Psoas muscle (tissue), 7 donors: ENCODE measurements at regions not wholly inside any gene's neighbourhood (a gene's known extent, or its start where the extent isn't known, plus 50 kb on each side); places are given as distances from the start of the nearest gene placed in this dataset.

Experiments
- ATAC-seq, 4 donors: fragments of 200-7000 bp; cut with Tn5 transposase; one replicate each; pipeline ENCODE4 v1.9.1; 2020; ENCODE audit warnings: moderate library complexity in 3 of 4, mild to moderate bottlenecking in 2 of 4
- DNase-seq, 2 donors: peaks; one replicate each; pipeline ENCODE4 v3.0.0-alpha.2; 2020
- H3K27ac ChIP-seq: fragments of 200-600 bp; one replicate; pipeline ENCODE4 v1.8.0; 2022
- H3K27me3 ChIP-seq, 3 donors: fragments of 200-600 bp in 1 of 3; one replicate each; pipeline versions ENCODE4 v1.6.1 to v1.8.0; 2013 to 2022; ENCODE audit warnings: low read length in 2 of 3, mild to moderate bottlenecking in 2 of 3, moderate library complexity in 1 of 3; ENCODE audit not compliant: insufficient read depth in 3 of 3
- H3K36me3 ChIP-seq, 2 donors: fragments of 200-600 bp in 1 of 2; one replicate each; pipeline versions ENCODE4 v1.6.1 to v1.8.0; 2013 to 2022; ENCODE audit warnings: low read depth in 1 of 2, mild to moderate bottlenecking in 1 of 2, moderate library complexity in 1 of 2; ENCODE audit not compliant: insufficient read depth in 1 of 2
- H3K4me1 ChIP-seq: fragments of 200-600 bp; one replicate; pipeline ENCODE4 v1.8.0; 2022
- H3K4me3 ChIP-seq: fragments of 200-600 bp; one replicate; pipeline ENCODE4 v1.8.0; 2022; ENCODE audit warnings: mild to moderate bottlenecking
- H3K9me3 ChIP-seq: fragments of 200-600 bp; one replicate; pipeline ENCODE4 v1.8.0; 2022
- CTCF ChIP-seq: fragments of 200-600 bp; IDR thresholded peaks from one replicate; pipeline ENCODE4 v1.8.0; 2022; ENCODE audit warnings: antibody characterized with exemption
- WGBS, 3 donors: extraction: QIAGEN DNeasy Blood & Tissue Kit; methylation state at CpG; one replicate each; pipeline versions ENCODE4 v1.1.6 to v1.1.7; 2013; 5-methylcytosine and 5-hydroxymethylcytosine counted together
- intact Hi-C, 2 donors: fragments of 100-400 bp; cut with DNase I; formaldehyde crosslinking; loops; one replicate each; pipeline versions ENCODE4 v1.11.0 to v1.14.2; 2022
- donor health status: healthy with polysubstance abuse.
- donor health status: DM: no; HTN: no; CAD: no; lungs with moderate emphysema.
- donor health status: Bipolar disorder and iron deficiency.
- donor health status: healthy.
- donor health status: DM: yes; HTN: yes; CAD: no.
- donor health status: DM: no; HTN: no; CAD: no.
- donor health status: DM: yes; HTN: yes; CAD: no.

GRCh38 chr12:23337213-23337612, 612.3 kb downstream of the SOX5 start:
- no peak for TF ChIP-seq CTCF
- DNase-seq (no peak), ATAC-seq (no peak)
- intact Hi-C loops, result no loop called here
- Histone ChIP-seq H3K27me3 (no peaks in the 10 kb centered on the region), H3K27ac (no peak overlapping the region), H3K36me3 (no peaks in the 10 kb centered on the region), H3K4me3 (no peak overlapping the region), H3K4me1 (no peaks in the 10 kb centered on the region), H3K9me3 (no peaks in the 10 kb centered on the region)
- WGBS, 3 donors, result 91 to 94% (median 92%) methylated on average over 3 of the region's 3 CpGs

- ATAC-seq, result no peak
- 55 to 65% (median 56%) methylated on average over 1 of the region's 1 CpG for WGBS, 3 donors
- intact Hi-C loops, result no loop called here
Observed at GRCh38 chr12:23340351-23340750, 609.1 kb downstream of the SOX5 start.

GRCh38 chr12:23342407-23342806, 607.1 kb downstream of the SOX5 start:
- intact Hi-C loops, result no loop called here
- Histone ChIP-seq H3K27ac (no peak overlapping the region), H3K27me3 (no peaks in the 10 kb centered on the region), H3K4me1 (no peaks in the 10 kb centered on the region), H3K36me3 (no peaks in the 10 kb centered on the region), H3K4me3 (no peak overlapping the region), H3K9me3 (no peaks in the 10 kb centered on the region)
- WGBS, 3 donors, result 53 to 78% (median 69%) methylated on average over 1 of the region's 1 CpG
- ATAC-seq, result no peak
- no peak for DNase-seq
- TF ChIP-seq CTCF, result no peak

More at GRCh38 chr12:23340351-23340750, 609.1 kb downstream of the SOX5 start:
- TF ChIP-seq CTCF, result no peak
- H3K9me3 ChIP-seq, result no peaks in the 10 kb centered on the region
- no peaks in the 10 kb centered on the region for H3K4me1 ChIP-seq
- no peak for DNase-seq
- H3K27me3 ChIP-seq, result no peaks in the 10 kb centered on the region
- H3K4me3 ChIP-seq, result no peak overlapping the region
- no peak overlapping the region for H3K27ac ChIP-seq
- no peaks in the 10 kb centered on the region for H3K36me3 ChIP-seq

- intact Hi-C loops, result no loop called here
- H3K4me1 ChIP-seq, result no peaks in the 10 kb centered on the region
- WGBS, 3 donors, result 42 to 58% (median 46%) methylated on average over 3 of the region's 3 CpGs
- no peaks in the 10 kb centered on the region for H3K27me3 ChIP-seq
- no peak overlapping the region for H3K4me3 ChIP-seq
- no peaks in the 10 kb centered on the region for H3K36me3 ChIP-seq
- DNase-seq, result no peak
- no peak overlapping the region for H3K27ac ChIP-seq
- TF ChIP-seq CTCF, result no peak
- no peaks in the 10 kb centered on the region for H3K9me3 ChIP-seq
- ATAC-seq, result no peak
Observed at GRCh38 chr12:23349564-23349963, 599.9 kb downstream of the SOX5 start.

- intact Hi-C loops, result no loop called here
- Histone ChIP-seq H3K4me3 (no peak overlapping the region), H3K36me3 (no peaks in the 10 kb centered on the region), H3K27me3 (no peaks in the 10 kb centered on the region), H3K4me1 (no peaks in the 10 kb centered on the region), H3K27ac (no peak overlapping the region), H3K9me3 (no peaks in the 10 kb centered on the region)
- TF ChIP-seq CTCF, result no peak
- WGBS, 3 donors, result 68 to 86% (median 81%) methylated on average over 2 of the region's 2 CpGs
- DNase-seq (no peak), ATAC-seq (no peak)
Observed at GRCh38 chr12:23350808-23351207, 598.7 kb downstream of the SOX5 start.
